ENCODE measurements at regions not wholly inside any gene's neighbourhood (a gene's known extent, or its start where the extent isn't known, plus 50 kb on each side); places are given as distances from the start of the nearest gene placed in this dataset.

- Histone ChIP-seq H3K36me3 (ENCODE audit: control insufficient read depth in 2 of 4, insufficient read depth in 4 of 4, low read length in 3 of 4) (no peaks in the 10 kb centered on the region), H3K56ac (replicated peaks; ENCODE audit: insufficient read length, low read depth, low read length) (no peak overlapping the region), H3K4me2 (ENCODE audit: insufficient read depth in 1 of 2, low read depth in 2 of 2, low read length in 2 of 2) (no peak overlapping the region), H4K5ac (ENCODE audit: insufficient read length, low read depth, low read length) (no peak overlapping the region), H3K4ac (replicated peaks; ENCODE audit: insufficient read length, low read depth, low read length) (no peak overlapping the region), H3K23ac (ENCODE audit: insufficient read length) (no peak overlapping the region), H2BK20ac (ENCODE audit: low read length) (peak overlapping the region; percentile 23; the same call in 1 of the 2 replicates), H4K8ac (ENCODE audit: extremely low read depth, insufficient read depth, low read length) (no peak overlapping the region), H4K91ac (replicated peaks; ENCODE audit: insufficient read length, low read length) (no peak overlapping the region), H2BK5ac (ENCODE audit: low read depth, low read length) (no peak overlapping the region), H4K20me1 (replicated peaks in 1 of 2; ENCODE audit: control insufficient read depth in 1 of 2, insufficient read depth in 2 of 2, low read length in 2 of 2) (no peaks in the 10 kb centered on the region), H3K27me3 (replicated peaks in 1 of 4; ENCODE audit: control insufficient read depth in 3 of 4, extremely low read depth in 1 of 4, insufficient read depth in 3 of 4, low read length in 3 of 4) (no peaks in the 10 kb centered on the region), H2BK15ac (ENCODE audit: low read length) (no peak overlapping the region; the same call in 1 of the 2 replicates), H2BK120ac (replicated peaks; ENCODE audit: low read depth, low read length) (no peak overlapping the region), H2AFZ (ENCODE audit: low read length) (no peak overlapping the region), H2BK12ac (ENCODE audit: low read depth, low read length) (peak overlapping the region; percentile 60; the same call in 1 of the 2 replicates), H3K4me3 (ENCODE audit: extremely low read depth in 1 of 4, insufficient read depth in 2 of 4, low read depth in 3 of 4, low read length in 4 of 4) (no peak overlapping the region), H2AK5ac (ENCODE audit: low read depth, low read length) (0 out of 2 replicates have a peak overlapping the region, but pooled peaks have one; percentile 14), H3K9ac (replicated peaks in 1 of 4; ENCODE audit: extremely low read depth in 1 of 4, low read depth in 3 of 4, low read length in 3 of 4) (no peak overlapping the region), H3K27ac (ENCODE audit: low read depth, low read length) (no peak overlapping the region), H3K14ac (ENCODE audit: insufficient read length) (no peak overlapping the region), H3K4me1 (replicated peaks in 1 of 4; ENCODE audit: control insufficient read depth in 3 of 4, insufficient read depth in 4 of 4, low read length in 3 of 4) (peaks cover 0 to 10% (median 5%) of the 10 kb centered on the region in 4 experiments; a peak in 4 of 7 replicates), H3K9me3 (ENCODE audit: insufficient read depth in 2 of 2, low read depth in 1 of 2, low read length in 1 of 2) (no peaks in the 10 kb centered on the region), H3K79me1 (ENCODE audit: low read depth, low read length) (no peaks in the 10 kb centered on the region), H3K18ac (ENCODE audit: extremely low read depth, low read length) (no peak overlapping the region), H3K79me2 (ENCODE audit: control insufficient read depth in 1 of 2, insufficient read depth in 2 of 2, low read length in 2 of 2) (no peaks in the 10 kb centered on the region), H3K23me2 (ENCODE audit: low read depth, low read length) (no peaks in the 10 kb centered on the region)
- DNase-seq (ENCODE audit: low read depth in 1 of 2, low spot score in 2 of 2): no peak
- no peak for FAIRE-seq
- POLR2A ChIA-PET (ENCODE audit: partially characterized antibody): no interaction called here
- TF ChIP-seq SRF (IDR thresholded peaks at IDR 0.05; ENCODE audit: low read depth, low read length): peak; percentile 61; the same call in 1 of the 2 replicates
- no peak for TF ChIP-seq KDM1A (IDR thresholded peaks at IDR 0.05; ENCODE audit: borderline replicate concordance, low read length)
- CTCF ChIA-PET (ENCODE audit: partially characterized antibody): interaction anchor here (0.6 to 4.2 kb wide), 8 partner anchors 9 to 1598 kb away, joined by 3 to 20 read pairs (median 4); no protein-coding TSS in a partner anchor
- 85% methylated on average over 2 of the region's 2 CpGs; no CpG with 5 or more reads in 1 of the 2 experiments for WGBS, 2 experiments (ENCODE audit: extremely low coverage in 1 of 2, insufficient coverage in 1 of 2, insufficient read length in 1 of 2, insufficient replicate concordance in 2 of 2, low coverage in 1 of 2, low lambda C conversion rate in 2 of 2, missing lambda C conversion rate in 1 of 2)
These were observed 480.5 kb downstream of the KDM4C start for GRCh38 chr9:7238247-7238637.

Data from H1 (cell line).